ENCODE measurements at regions not wholly inside any gene's neighbourhood (a gene's known extent, or its start where the extent isn't known, plus 50 kb on each side); places are given as distances from the start of the nearest gene placed in this dataset.

DNA sequence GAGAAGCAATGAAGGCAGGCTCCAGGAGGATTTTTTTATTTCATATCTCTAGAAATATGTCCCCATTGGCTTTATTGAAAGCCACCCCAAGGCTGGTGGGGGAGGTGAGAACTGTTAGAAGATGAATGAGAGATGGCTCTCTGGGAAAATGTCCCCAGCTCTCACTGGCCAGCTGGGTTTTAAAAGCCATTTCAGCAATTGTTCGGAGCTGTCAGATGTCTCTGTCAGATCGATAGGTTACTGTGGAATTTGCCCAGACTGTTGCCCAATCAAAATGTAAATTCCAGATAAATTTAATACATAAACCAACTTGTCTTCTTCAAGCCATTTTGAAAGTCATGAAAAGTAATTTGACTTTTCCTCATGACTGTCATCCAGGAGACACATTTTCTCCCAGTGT is 67.0 kb upstream of the BRINP1 start:
- TF ChIP-seq, protein P1, sequence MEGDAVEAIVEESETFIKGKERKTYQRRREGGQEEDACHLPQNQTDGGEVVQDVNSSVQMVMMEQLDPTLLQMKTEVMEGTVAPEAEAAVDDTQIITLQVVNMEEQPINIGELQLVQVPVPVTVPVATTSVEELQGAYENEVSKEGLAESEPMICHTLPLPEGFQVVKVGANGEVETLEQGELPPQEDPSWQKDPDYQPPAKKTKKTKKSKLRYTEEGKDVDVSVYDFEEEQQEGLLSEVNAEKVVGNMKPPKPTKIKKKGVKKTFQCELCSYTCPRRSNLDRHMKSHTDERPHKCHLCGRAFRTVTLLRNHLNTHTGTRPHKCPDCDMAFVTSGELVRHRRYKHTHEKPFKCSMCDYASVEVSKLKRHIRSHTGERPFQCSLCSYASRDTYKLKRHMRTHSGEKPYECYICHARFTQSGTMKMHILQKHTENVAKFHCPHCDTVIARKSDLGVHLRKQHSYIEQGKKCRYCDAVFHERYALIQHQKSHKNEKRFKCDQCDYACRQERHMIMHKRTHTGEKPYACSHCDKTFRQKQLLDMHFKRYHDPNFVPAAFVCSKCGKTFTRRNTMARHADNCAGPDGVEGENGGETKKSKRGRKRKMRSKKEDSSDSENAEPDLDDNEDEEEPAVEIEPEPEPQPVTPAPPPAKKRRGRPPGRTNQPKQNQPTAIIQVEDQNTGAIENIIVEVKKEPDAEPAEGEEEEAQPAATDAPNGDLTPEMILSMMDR (IDR thresholded peaks at IDR 0.05), result no peak
- no peak for TF ChIP-seq POLR2A (IDR thresholded peaks at IDR 0.05)

Measured in lower leg skin (tissue), 3 donors.